ENCODE measurements at regions not wholly inside any gene's neighbourhood (a gene's known extent, or its start where the extent isn't known, plus 50 kb on each side); places are given as distances from the start of the nearest gene placed in this dataset.

DNA sequence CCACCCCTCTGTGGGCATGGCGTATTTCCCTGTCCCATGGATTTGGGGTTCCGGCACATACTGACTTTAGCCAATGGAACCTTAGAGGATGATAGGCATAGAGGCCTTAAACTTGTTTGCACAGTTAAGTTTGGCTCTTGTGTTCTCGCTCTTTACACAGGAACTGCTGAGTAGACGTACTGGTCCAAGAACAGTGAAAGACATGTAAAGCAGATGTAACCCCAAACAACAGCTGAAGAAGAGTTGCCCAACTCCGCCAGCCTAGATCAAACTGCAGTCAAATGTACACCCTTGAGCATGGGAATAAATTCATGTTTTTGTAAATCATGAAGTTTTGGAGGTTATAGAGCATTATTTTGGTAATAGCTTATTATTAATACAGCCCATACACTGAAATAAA is 260.0 kb upstream of the NREP start:
- DNase-seq (ENCODE audit: extremely low read depth, low read depth) = no peak
- TF ChIP-seq, protein P1, sequence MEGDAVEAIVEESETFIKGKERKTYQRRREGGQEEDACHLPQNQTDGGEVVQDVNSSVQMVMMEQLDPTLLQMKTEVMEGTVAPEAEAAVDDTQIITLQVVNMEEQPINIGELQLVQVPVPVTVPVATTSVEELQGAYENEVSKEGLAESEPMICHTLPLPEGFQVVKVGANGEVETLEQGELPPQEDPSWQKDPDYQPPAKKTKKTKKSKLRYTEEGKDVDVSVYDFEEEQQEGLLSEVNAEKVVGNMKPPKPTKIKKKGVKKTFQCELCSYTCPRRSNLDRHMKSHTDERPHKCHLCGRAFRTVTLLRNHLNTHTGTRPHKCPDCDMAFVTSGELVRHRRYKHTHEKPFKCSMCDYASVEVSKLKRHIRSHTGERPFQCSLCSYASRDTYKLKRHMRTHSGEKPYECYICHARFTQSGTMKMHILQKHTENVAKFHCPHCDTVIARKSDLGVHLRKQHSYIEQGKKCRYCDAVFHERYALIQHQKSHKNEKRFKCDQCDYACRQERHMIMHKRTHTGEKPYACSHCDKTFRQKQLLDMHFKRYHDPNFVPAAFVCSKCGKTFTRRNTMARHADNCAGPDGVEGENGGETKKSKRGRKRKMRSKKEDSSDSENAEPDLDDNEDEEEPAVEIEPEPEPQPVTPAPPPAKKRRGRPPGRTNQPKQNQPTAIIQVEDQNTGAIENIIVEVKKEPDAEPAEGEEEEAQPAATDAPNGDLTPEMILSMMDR (IDR thresholded peaks at IDR 0.05; ENCODE audit: low read depth, low read length) = no peak

DNA sequence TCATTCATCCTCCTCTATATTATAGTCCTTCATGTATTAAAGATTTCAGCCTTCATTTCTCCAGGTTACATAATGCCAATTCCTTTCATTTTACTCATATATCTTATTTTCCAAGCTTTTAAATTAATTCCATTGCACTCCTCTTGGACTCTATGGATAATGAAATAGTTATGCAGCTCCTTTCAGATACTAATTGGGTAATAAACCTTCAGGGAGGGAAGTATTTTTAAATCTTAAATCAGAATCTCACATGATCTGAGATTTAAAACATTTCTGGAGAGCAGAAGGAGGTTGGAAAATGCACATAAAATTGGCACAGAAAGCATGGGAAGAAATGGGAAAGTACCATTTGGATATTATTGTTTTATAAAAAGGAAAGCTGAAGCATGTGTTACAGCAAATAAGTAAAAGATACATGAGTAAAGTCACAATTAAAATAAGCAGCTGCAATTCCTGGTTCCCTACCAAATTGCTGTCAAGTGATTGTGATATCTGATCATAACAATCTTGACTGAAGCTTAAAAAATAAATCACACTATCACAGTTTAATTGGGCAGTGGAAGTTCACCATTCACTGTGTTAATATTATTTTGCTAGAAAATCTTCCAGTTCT is 257.9 kb upstream of the NREP start:
- TF ChIP-seq, protein P1 (IDR thresholded peaks at IDR 0.05; ENCODE audit: low read depth, low read length) = no peak
- no peak for DNase-seq (ENCODE audit: extremely low read depth, low read depth)

DNA sequence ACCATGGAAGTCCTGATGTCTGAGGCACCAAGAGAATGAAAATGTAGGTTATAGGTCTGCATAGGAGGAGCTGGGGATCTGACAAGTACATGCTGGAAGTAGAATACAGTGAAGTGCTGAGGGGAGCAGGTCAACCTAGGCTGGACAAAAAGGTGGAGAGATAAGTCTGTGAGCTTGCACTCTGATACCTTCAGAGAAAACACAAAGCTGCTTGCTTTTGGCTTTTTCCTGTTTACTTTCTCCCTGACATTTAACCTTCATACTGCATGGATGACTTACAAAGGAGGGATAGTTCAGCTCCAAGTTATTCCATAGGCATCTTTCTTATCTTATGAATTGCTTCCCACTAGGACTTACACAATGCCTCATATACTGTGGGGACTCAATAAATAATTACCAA is 256.7 kb upstream of the NREP start:
- DNase-seq (ENCODE audit: extremely low read depth, low read depth) = no peak
- TF ChIP-seq, protein P1 (IDR thresholded peaks at IDR 0.05; ENCODE audit: low read depth, low read length) = no peak

DNA sequence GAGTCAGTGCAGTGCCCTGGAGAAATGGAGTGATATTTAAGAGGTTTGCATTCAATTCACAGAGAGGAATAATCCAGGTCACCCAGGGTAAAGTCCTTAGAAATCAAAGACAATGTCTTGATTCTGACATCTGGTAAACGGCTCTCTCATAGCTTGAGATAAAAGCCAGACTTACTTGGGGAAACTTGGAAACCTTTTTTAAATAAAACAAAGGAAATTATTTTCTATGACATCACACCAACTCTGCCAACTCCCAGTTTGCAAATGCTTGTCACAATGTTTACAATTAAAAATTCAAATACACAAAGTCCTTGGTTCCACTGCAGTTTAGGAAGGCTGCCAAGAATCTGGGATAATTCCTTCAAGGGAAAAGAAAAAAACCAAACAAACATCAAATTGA is 255.1 kb upstream of the NREP start:
- TF ChIP-seq, protein P1 (IDR thresholded peaks at IDR 0.05; ENCODE audit: low read depth, low read length) = no peak
- peak; percentile 56 for DNase-seq (ENCODE audit: extremely low read depth, low read depth)

DNA sequence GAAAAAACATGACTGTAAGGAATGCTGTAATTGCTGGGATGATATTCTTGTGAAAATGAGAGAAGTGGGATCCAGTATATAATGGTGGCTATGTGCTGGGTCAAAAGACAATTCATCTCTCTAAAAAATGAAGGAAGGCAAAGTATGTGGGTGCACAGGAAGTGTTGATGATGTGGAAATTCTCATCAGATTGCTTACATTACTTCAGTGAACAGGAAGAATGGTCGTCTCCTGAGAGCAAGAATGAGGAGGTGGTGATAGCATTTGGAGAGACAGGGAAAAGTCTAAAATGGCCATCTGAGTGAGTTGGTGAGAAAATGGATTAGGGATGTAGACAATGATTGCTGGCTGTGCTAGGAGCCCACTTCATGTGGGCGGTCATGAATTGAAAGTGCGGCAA is 253.5 kb upstream of the NREP start:
- TF ChIP-seq, protein P1 (IDR thresholded peaks at IDR 0.05; ENCODE audit: low read depth, low read length) = no peak

DNA sequence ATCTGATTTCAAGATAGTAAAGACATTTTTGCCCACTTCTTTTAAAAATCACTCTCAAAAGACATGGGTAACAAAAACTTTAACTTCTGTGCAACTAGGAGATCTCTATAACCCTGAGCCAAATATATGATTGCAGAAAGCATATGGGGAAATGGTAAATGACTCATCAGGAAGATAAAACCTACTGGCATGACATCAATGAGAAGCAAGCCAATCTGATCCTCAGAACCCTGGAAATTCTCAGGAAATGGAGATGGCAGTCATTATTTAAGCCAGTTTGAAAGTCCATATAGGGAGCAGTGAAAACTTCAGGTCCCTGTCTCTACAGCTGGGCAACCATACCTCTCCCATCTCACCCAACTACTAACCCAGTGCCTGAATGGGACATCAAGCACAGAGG is 249.7 kb upstream of the NREP start:
- no peak for DNase-seq (ENCODE audit: extremely low read depth, low read depth)
- TF ChIP-seq, protein P1 (IDR thresholded peaks at IDR 0.05; ENCODE audit: low read depth, low read length) = no peak

More for the DNA sequence above, 253.5 kb upstream of the NREP start:
- no peak for DNase-seq (ENCODE audit: extremely low read depth, low read depth)

DNA sequence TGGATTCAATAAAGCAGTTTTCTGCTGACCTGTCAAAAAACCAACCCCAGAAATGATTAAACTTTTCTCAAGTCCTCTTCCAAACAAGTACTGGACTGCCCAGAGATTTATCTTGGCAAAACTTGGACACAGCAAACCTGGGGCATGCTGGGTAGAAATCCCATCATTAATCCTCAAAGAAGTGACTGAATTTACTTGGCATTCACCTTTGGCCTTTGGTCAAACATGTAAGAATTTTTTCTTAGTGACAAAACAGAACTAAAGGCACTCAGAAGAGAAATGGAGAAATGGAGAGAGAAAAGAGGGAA is 248.6 kb upstream of the NREP start:
- TF ChIP-seq, protein P1 (IDR thresholded peaks at IDR 0.05; ENCODE audit: low read depth, low read length) = no peak

More for the DNA sequence above, 248.6 kb upstream of the NREP start:
- no peak for DNase-seq (ENCODE audit: extremely low read depth, low read depth)
